ENCODE measurements at regions not wholly inside any gene's neighbourhood (a gene's known extent, or its start where the extent isn't known, plus 50 kb on each side); places are given as distances from the start of the nearest gene placed in this dataset.
A peak's percentile ranks its signal among the peaks of the same experiment; 100 is the strongest.

- TF ChIP-seq ZNF561 (tag by site-specific recombination; IDR thresholded peaks at IDR 0.05; ENCODE audit: borderline replicate concordance): no peak
Measured at GRCh38 chr3:88611826-88612326, 462.1 kb downstream of the C3orf38 start (continued).

- no peak overlapping the region for H3K27ac ChIP-seq (ENCODE audit: extremely low read depth, low read depth, low read length)
- H3K9me3 ChIP-seq (ENCODE audit: control insufficient read depth, insufficient read depth, low read depth, low read length): no peaks in the 10 kb centered on the region
- no peak for TF ChIP-seq ZNF202 (tag by site-specific recombination; IDR thresholded peaks at IDR 0.05; ENCODE audit: borderline replicate concordance)
- H3K36me3 ChIP-seq (ENCODE audit: control insufficient read depth in 2 of 2, insufficient read depth in 1 of 2, low read length in 2 of 2): no peaks in the 10 kb centered on the region
- H3K4me1 ChIP-seq (ENCODE audit: control insufficient read depth, insufficient read depth, low read length): 0 out of 2 replicates have a peak, but pooled peaks cover 2% of the 10 kb centered on the region
- ChIA-PET CTCF (no interaction called here), POLR2A (no interaction called here)
- no peak overlapping the region for H3K4me3 ChIP-seq (ENCODE audit: low read depth, low read length)
Measured at GRCh38 chr3:88616413-88616812, 466.7 kb downstream of the C3orf38 start.

GRCh38 chr3:88617283-88617682 lies 467.5 kb downstream of the C3orf38 start:
- Histone ChIP-seq H3K27ac (ENCODE audit: extremely low read depth, low read depth, low read length) (no peak overlapping the region), H3K4me3 (ENCODE audit: low read depth, low read length) (no peak overlapping the region), H3K36me3 (ENCODE audit: control insufficient read depth in 2 of 2, insufficient read depth in 1 of 2, low read length in 2 of 2) (no peaks in the 10 kb centered on the region), H3K4me1 (ENCODE audit: control insufficient read depth, insufficient read depth, low read length) (no peaks in the 10 kb centered on the region), H3K9me3 (ENCODE audit: control insufficient read depth, insufficient read depth, low read depth, low read length) (no peaks in the 10 kb centered on the region)
- no peak for TF ChIP-seq ZNF639 (tag by site-specific recombination; IDR thresholded peaks at IDR 0.05)
- TF ChIP-seq ZNF174 (tag by site-specific recombination; IDR thresholded peaks at IDR 0.05): no peak
- TF ChIP-seq KLF8 (tag by site-specific recombination; IDR thresholded peaks at IDR 0.05): no peak
- no peak for TF ChIP-seq ZSCAN5A (tag by site-specific recombination; IDR thresholded peaks at IDR 0.05)
- no peak for TF ChIP-seq ZNF155 (tag by site-specific recombination; IDR thresholded peaks at IDR 0.05)
- TF ChIP-seq ZNF645 (tag by site-specific recombination; IDR thresholded peaks at IDR 0.05): no peak
- no peak for TF ChIP-seq ZNF76 (tag by site-specific recombination; IDR thresholded peaks at IDR 0.05; ENCODE audit: borderline replicate concordance, low read depth)
- no peak for TF ChIP-seq ELK4 (IDR thresholded peaks at IDR 0.05; ENCODE audit: borderline replicate concordance, low read depth, low read length)
- no peak for TF ChIP-seq ZNF701 (tag by site-specific recombination; IDR thresholded peaks at IDR 0.05)
- TF ChIP-seq ZNF777 (tag by site-specific recombination; IDR thresholded peaks at IDR 0.05; ENCODE audit: borderline replicate concordance): no peak
- POLR2A ChIA-PET: no interaction called here
- CTCF ChIA-PET: no interaction called here

GRCh38 chr3:88618021-88618645 lies 468.4 kb downstream of the C3orf38 start:
- CTCF ChIA-PET: no interaction called here
- H3K27ac ChIP-seq (ENCODE audit: extremely low read depth, low read depth, low read length): no peak overlapping the region
- no peak overlapping the region for H3K4me3 ChIP-seq (ENCODE audit: low read depth, low read length)
- POLR2A ChIA-PET: no interaction called here
- TF ChIP-seq ZBTB17 (tag by site-specific recombination; IDR thresholded peaks at IDR 0.05) (0 out of 2 replicates have a peak, but pooled peaks have one; percentile 19), ZNF518A (tag by site-specific recombination; conservative IDR thresholded peaks at IDR 0.05; ENCODE audit: low read depth) (no peak), TCF7L2 (IDR thresholded peaks at IDR 0.05; ENCODE audit: borderline replicate concordance, low read depth, low read length) (no peak), PRDM6 (tag by site-specific recombination; IDR thresholded peaks at IDR 0.05) (peak; percentile 77)
- no peaks in the 10 kb centered on the region for H3K36me3 ChIP-seq (ENCODE audit: control insufficient read depth in 2 of 2, insufficient read depth in 1 of 2, low read length in 2 of 2)
- no peaks in the 10 kb centered on the region for H3K4me1 ChIP-seq (ENCODE audit: control insufficient read depth, insufficient read depth, low read length)
- no peaks in the 10 kb centered on the region for H3K9me3 ChIP-seq (ENCODE audit: control insufficient read depth, insufficient read depth, low read depth, low read length)

All from HEK293 (cell line).